ENCODE measurements at regions not wholly inside any gene's neighbourhood (a gene's known extent, or its start where the extent isn't known, plus 50 kb on each side); places are given as distances from the start of the nearest gene placed in this dataset.

- H3K4ac ChIP-seq (ENCODE audit: low read depth, low read length): no peak overlapping the region
- no peak overlapping the region for H4K8ac ChIP-seq (replicated peaks; ENCODE audit: insufficient read length, low read depth, low read length)
- H3K9me3 ChIP-seq (ENCODE audit: control insufficient read depth, low read depth, low read length): no peaks in the 10 kb centered on the region
- TF ChIP-seq CTCF (conservative IDR thresholded peaks at IDR 0.05): no peak
- WGBS (ENCODE audit: extremely low coverage, insufficient read length, low lambda C conversion rate): no CpG with 5 or more reads among the region's 1 CpG
- H4K91ac ChIP-seq (ENCODE audit: insufficient read length, low read depth, low read length): no peak overlapping the region
- no peak for DNase-seq
- H2BK12ac ChIP-seq (ENCODE audit: insufficient read length, low read depth, low read length): no peak overlapping the region
- no peak overlapping the region for H3K9ac ChIP-seq (ENCODE audit: extremely low read depth, insufficient read length, low read length)
- Mint-ChIP-seq H3K27ac (no peak overlapping the region), H3K4me1 (peaks cover 3 to 6% of the 10 kb centered on the region in 2 experiments), H3K4me3 (no peak overlapping the region), H3K9me3 (no peaks in the 10 kb centered on the region), H3K27me3 (ENCODE audit: low read depth) (peaks cover under 1% of the 10 kb centered on the region; the same call in 1 of the 2 replicates), H3K36me3 (ENCODE audit: insufficient read depth in 1 of 3, low read depth in 3 of 3) (no peaks in the 10 kb centered on the region)
- H4K20me1 ChIP-seq (ENCODE audit: control insufficient read depth, insufficient read depth, insufficient read length): no peaks in the 10 kb centered on the region
- no peak overlapping the region for H3K4me2 ChIP-seq (ENCODE audit: insufficient read depth, insufficient read length, low read length)
- no peak overlapping the region for H2BK15ac ChIP-seq (ENCODE audit: low read depth, low read length)
- H3K56ac ChIP-seq (ENCODE audit: insufficient read length, low read depth, low read length): no peak overlapping the region
- H2AK5ac ChIP-seq (ENCODE audit: insufficient read length, low read length): no peak overlapping the region
- no peak overlapping the region for H3K23ac ChIP-seq (ENCODE audit: insufficient read length, low read depth, low read length)
- H3K23me2 ChIP-seq (ENCODE audit: insufficient read length, low read depth, low read length, poor library complexity, severe bottlenecking): no peaks in the 10 kb centered on the region
- no peak overlapping the region for H3K18ac ChIP-seq (ENCODE audit: insufficient read length, low read depth, low read length)
- H3K14ac ChIP-seq (ENCODE audit: insufficient read depth, low read length): no peak overlapping the region
- no peak overlapping the region for H3K27ac ChIP-seq (ENCODE audit: insufficient read length, low read depth, low read length)
- no peak overlapping the region for H4K5ac ChIP-seq (ENCODE audit: insufficient read length, low read depth, low read length)
- H3K79me1 ChIP-seq (ENCODE audit: insufficient read depth, low read depth, low read length, poor library complexity, severe bottlenecking): no peaks in the 10 kb centered on the region
- no peak overlapping the region for H3T11ph ChIP-seq (ENCODE audit: low read length)
- no peak overlapping the region for H2BK120ac ChIP-seq (ENCODE audit: low read depth, low read length, poor library complexity, severe bottlenecking)
- H2BK20ac ChIP-seq (ENCODE audit: low read depth, low read length, poor library complexity, severe bottlenecking): no peak overlapping the region
- H3K79me2 ChIP-seq (ENCODE audit: insufficient read depth, low read length): no peaks in the 10 kb centered on the region
- H3K27me3 ChIP-seq (ENCODE audit: insufficient read depth, low read length): no peaks in the 10 kb centered on the region
- H3K4me1 ChIP-seq (ENCODE audit: insufficient read depth, low read length): peaks cover 3% of the 10 kb centered on the region; the same call in 1 of the 2 replicates
- no peak overlapping the region for H2BK5ac ChIP-seq (ENCODE audit: insufficient read length, low read length)
- H2AFZ ChIP-seq (ENCODE audit: low read length): no peak overlapping the region
These were observed 52.0 kb upstream of the KLHL31 start for GRCh38 chr6:53717566-53717965.
